Upper lobe of left lung (tissue), 4 donors: ENCODE measurements at regions not wholly inside any gene's neighbourhood (a gene's known extent, or its start where the extent isn't known, plus 50 kb on each side); places are given as distances from the start of the nearest gene placed in this dataset.

ENCODE experiments used
- CTCF ChIP-seq, 6 experiments: fragments of 450-650 bp in 4 of 6; fragments of 200-600 bp in 2 of 6; sonication (generic) in 2 of 6; IDR thresholded peaks; one replicate each; pipeline ENCODE4 v1.5.1; 2016 to 2019; ENCODE audit warnings: antibody characterized with exemption in 6 of 6
- EP300 ChIP-seq, 4 donors: sonication (generic); formaldehyde crosslinking; IDR thresholded peaks; one replicate each; pipeline ENCODE4 v1.5.1; 2017; ENCODE audit warnings: antibody characterized with exemption in 4 of 4, control low read depth in 2 of 4
- POLR2A ChIP-seq, 4 donors: fragments of 450-650 bp; IDR thresholded peaks; one replicate each; pipeline ENCODE4 v1.5.1; 2016 to 2017; ENCODE audit warnings: antibody characterized with exemption in 4 of 4, mild to moderate bottlenecking in 2 of 4
- POLR2AphosphoS5 ChIP-seq, 2 donors: sonication (generic); formaldehyde crosslinking; IDR thresholded peaks; one replicate each; pipeline ENCODE4 v1.5.1; 2017; ENCODE audit warnings: antibody characterized with exemption in 2 of 2

- no peak for TF ChIP-seq CTCF (IDR thresholded peaks at IDR 0.05)
- no peak for TF ChIP-seq POLR2A (IDR thresholded peaks at IDR 0.05)
- TF ChIP-seq EP300 (IDR thresholded peaks at IDR 0.05): no peak
- no peak for TF ChIP-seq POLR2AphosphoS5 (IDR thresholded peaks at IDR 0.05)
Measured at GRCh38 chr3:117400303-117400702, 690.7 kb downstream of the TUSC7 start.
